Fibroblast of villous mesenchyme (primary cell): ENCODE measurements at regions not wholly inside any gene's neighbourhood (a gene's known extent, or its start where the extent isn't known, plus 50 kb on each side); places are given as distances from the start of the nearest gene placed in this dataset.

Experiments
- DNase-seq: peaks from one replicate; pipeline ENCODE4 v3.0.0-alpha.2; 2010; ENCODE audit warnings: low read depth
- H3K4me3 ChIP-seq: 2 replicates; pipeline ENCODE4 v1.5.1; 2011; ENCODE audit warnings: low read depth, mild to moderate bottlenecking, low read length
- CTCF ChIP-seq: IDR thresholded peaks from 2 replicates; pipeline ENCODE4 v1.5.1; 2012; ENCODE audit warnings: low read depth, mild to moderate bottlenecking, low read length; ENCODE audit not compliant: insufficient read depth

- DNase-seq, result no peak
- no peak overlapping the region for H3K4me3 ChIP-seq
- no peak for TF ChIP-seq CTCF
Observed at GRCh38 chr20:10752206-10752605, 78.4 kb upstream of the JAG1 start.

GRCh38 chr20:10754824-10755223 is 81.0 kb upstream of the JAG1 start:
- no peak overlapping the region for H3K4me3 ChIP-seq
- TF ChIP-seq CTCF, result no peak
- no peak for DNase-seq

- TF ChIP-seq CTCF, result no peak
- DNase-seq, result no peak
- H3K4me3 ChIP-seq, result no peak overlapping the region
Observed at GRCh38 chr20:10758446-10758845, 84.6 kb upstream of the JAG1 start.

GRCh38 chr20:10761232-10761631 is 87.4 kb upstream of the JAG1 start:
- H3K4me3 ChIP-seq, result no peak overlapping the region
- no peak for TF ChIP-seq CTCF
- peak; percentile 24 for DNase-seq

- no peak for TF ChIP-seq CTCF
- no peak overlapping the region for H3K4me3 ChIP-seq
- DNase-seq, result peak; percentile 16
Observed at GRCh38 chr20:10761786-10762185, 88.0 kb upstream of the JAG1 start.

- H3K4me3 ChIP-seq, result no peak overlapping the region
- no peak for DNase-seq
- no peak for TF ChIP-seq CTCF
Observed at GRCh38 chr20:10762216-10762615, 88.4 kb upstream of the JAG1 start.

- no peak for TF ChIP-seq CTCF
- no peak for DNase-seq
- H3K4me3 ChIP-seq, result no peak overlapping the region
Observed at GRCh38 chr20:10763112-10763511, 89.3 kb upstream of the JAG1 start.
